CD14-positive monocyte (primary cell): ENCODE measurements at regions not wholly inside any gene's neighbourhood (a gene's known extent, or its start where the extent isn't known, plus 50 kb on each side); places are given as distances from the start of the nearest gene placed in this dataset.

ENCODE experiments used
- DNase-seq, 3 donors: peaks; one replicate each; pipeline ENCODE4 v3.0.0-alpha.2; 2011 to 2022
- H2AFZ ChIP-seq: 2 replicates; pipeline ENCODE4 v1.6.0; 2012; ENCODE audit warnings: mild to moderate bottlenecking, low read depth, low read length, inconsistent platforms; ENCODE audit not compliant: insufficient read depth, poor library complexity, severe bottlenecking
- H3K27ac ChIP-seq, 2 donors: 1 replicate in 1 of 2; 2 replicates in 1 of 2; pipeline ENCODE4 v1.5.1; 2012 to 2013; ENCODE audit warnings: low read length in 2 of 2, control low read depth in 1 of 2, inconsistent platforms in 1 of 2, low read depth in 1 of 2, mild to moderate bottlenecking in 1 of 2
- H3K27me3 ChIP-seq, 2 donors: one replicate each; pipeline versions ENCODE4 v1.6.0 to v1.6.1; 2011 to 2013; ENCODE audit warnings: low read length in 2 of 2; ENCODE audit not compliant: control insufficient read depth in 2 of 2, insufficient read depth in 2 of 2
- H3K36me3 ChIP-seq, 2 donors: replicated peaks in 1 of 2; 1 replicate in 1 of 2; 2 replicates in 1 of 2; pipeline versions ENCODE4 v1.5.1 to v1.6.1; 2012 to 2013; ENCODE audit warnings: low read length in 2 of 2, control low read depth in 1 of 2, inconsistent platforms in 1 of 2, mild to moderate bottlenecking in 1 of 2; ENCODE audit not compliant: insufficient read depth in 2 of 2, control insufficient read depth in 1 of 2
- H3K4me1 ChIP-seq, 2 donors: 1 replicate in 1 of 2; 2 replicates in 1 of 2; pipeline versions ENCODE4 v1.5.1 to v1.6.1; 2012 to 2013; ENCODE audit warnings: low read length in 2 of 2, control low read depth in 1 of 2, inconsistent platforms in 1 of 2, mild to moderate bottlenecking in 1 of 2, moderate library complexity in 1 of 2; ENCODE audit not compliant: insufficient read depth in 2 of 2, control insufficient read depth in 1 of 2
- H3K4me2 ChIP-seq: replicated peaks from 2 replicates; pipeline ENCODE3; 2012; ENCODE audit warnings: low read length, moderate library complexity, mild to moderate bottlenecking; ENCODE audit not compliant: poor library complexity, severe bottlenecking; ENCODE audit errors: extremely low read depth
- H3K4me3 ChIP-seq, 3 experiments: fragments of 200-600 bp in 1 of 3; sonication (generic) in 1 of 3; replicated peaks in 1 of 3; 1 replicate in 2 of 3; 2 replicates in 1 of 3; pipeline ENCODE4 v1.5.1; 2011 to 2013; ENCODE audit warnings: low read length in 3 of 3, mild to moderate bottlenecking in 3 of 3, control low read depth in 2 of 3, low read depth in 2 of 3, inconsistent platforms in 1 of 3, moderate library complexity in 1 of 3
- H3K79me2 ChIP-seq: 2 replicates; pipeline ENCODE4 v1.6.0; 2012; ENCODE audit warnings: mild to moderate bottlenecking, control low read depth, inconsistent platforms, low read length, moderate library complexity; ENCODE audit not compliant: insufficient read depth
- H3K9ac ChIP-seq: 2 replicates; pipeline ENCODE4 v1.6.0; 2017; ENCODE audit warnings: low read length, mild to moderate bottlenecking; ENCODE audit not compliant: insufficient read depth, poor library complexity, severe bottlenecking
- H3K9me3 ChIP-seq, 2 donors: replicated peaks in 1 of 2; 1 replicate in 1 of 2; 2 replicates in 1 of 2; pipeline versions ENCODE4 v1.5.1 to v1.6.1; 2012 to 2013; ENCODE audit warnings: low read length in 2 of 2, control low read depth in 1 of 2; ENCODE audit not compliant: control insufficient read depth in 1 of 2, insufficient read depth in 1 of 2
- H4K20me1 ChIP-seq: 2 replicates; pipeline ENCODE4 v1.6.0; 2012; ENCODE audit warnings: mild to moderate bottlenecking, low read length, control low read depth, moderate library complexity; ENCODE audit not compliant: insufficient read depth
- H3K27ac Mint-ChIP-seq, 7 donors: one replicate each; pipeline ENCODE4 v1.8.0; 2020; ENCODE audit warnings: mild to moderate bottlenecking in 7 of 7, mixed read lengths in 7 of 7, moderate library complexity in 6 of 7, inconsistent platforms in 2 of 7
- H3K27me3 Mint-ChIP-seq, 3 donors: one replicate each; pipeline ENCODE4 v1.8.0; 2021 to 2022; ENCODE audit warnings: low read depth in 3 of 3, mild to moderate bottlenecking in 3 of 3, mixed read lengths in 3 of 3, moderate library complexity in 3 of 3, inconsistent platforms in 1 of 3
- H3K36me3 Mint-ChIP-seq, 2 donors: one replicate each; pipeline ENCODE4 v1.8.0; 2020; ENCODE audit warnings: mixed read lengths in 2 of 2, inconsistent platforms in 1 of 2, mild to moderate bottlenecking in 1 of 2
- H3K4me1 Mint-ChIP-seq: one replicate; pipeline ENCODE4 v1.8.0; 2020; ENCODE audit warnings: mild to moderate bottlenecking, mixed read lengths
- H3K4me3 Mint-ChIP-seq, 2 donors: one replicate each; pipeline ENCODE4 v1.8.0; 2020; ENCODE audit warnings: mild to moderate bottlenecking in 2 of 2, mixed read lengths in 2 of 2, moderate library complexity in 1 of 2
- H3K9me3 Mint-ChIP-seq, 7 donors: one replicate each; pipeline ENCODE4 v1.8.0; 2020 to 2022; ENCODE audit warnings: mixed read lengths in 7 of 7, mild to moderate bottlenecking in 6 of 7, moderate library complexity in 6 of 7, inconsistent platforms in 2 of 7
- WGBS: methylation state at CpG from one replicate; pipeline ENCODE4 v1.1.5; 2013; ENCODE audit warnings: missing lambda C conversion rate; ENCODE audit not compliant: insufficient coverage; 5-methylcytosine and 5-hydroxymethylcytosine counted together
- intact Hi-C, 2 donors: fragments of 100-400 bp; cut with micrococcal nuclease; formaldehyde crosslinking; loops; one replicate each; pipeline versions ENCODE4 v1.15.0 to v1.15.1; 2023
- TF ChIP-seq, protein P1 (sequence below): fragments of 200-600 bp; IDR thresholded peaks from one replicate; pipeline ENCODE4 v1.8.0; 2022; ENCODE audit warnings: antibody characterized with exemption, mild to moderate bottlenecking

DNA sequence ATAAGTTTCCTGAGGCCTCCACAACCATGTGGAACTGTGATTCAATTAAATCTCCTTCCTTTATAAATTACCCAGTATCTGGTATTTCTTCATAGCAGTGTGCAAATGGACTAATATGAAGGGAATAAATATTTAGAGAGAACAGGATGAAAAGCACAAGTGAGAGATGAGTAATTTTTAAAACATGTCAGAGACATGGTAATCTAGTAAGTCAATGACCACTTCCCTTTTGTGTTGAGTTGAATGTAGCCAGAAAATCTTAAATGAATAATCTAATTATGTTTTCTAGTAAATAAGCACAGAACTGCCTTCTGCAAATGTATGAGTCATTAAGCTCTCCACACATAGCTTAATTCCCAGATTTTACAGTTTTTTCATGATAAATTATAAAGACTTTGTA is 524.1 kb upstream of the SLITRK5 start:
- H4K20me1 ChIP-seq = no peaks in the 10 kb centered on the region
- Mint-ChIP-seq H3K27ac (no peak overlapping the region), H3K36me3 (no peaks in the 10 kb centered on the region), H3K4me1 (no peaks in the 10 kb centered on the region), H3K27me3 (no peaks in the 10 kb centered on the region), H3K4me3 (no peak overlapping the region), H3K9me3 (peaks cover 0 to 6% (median 0%) of the 10 kb centered on the region in 7 donors)
- DNase-seq = no peak
- TF ChIP-seq, protein P1, sequence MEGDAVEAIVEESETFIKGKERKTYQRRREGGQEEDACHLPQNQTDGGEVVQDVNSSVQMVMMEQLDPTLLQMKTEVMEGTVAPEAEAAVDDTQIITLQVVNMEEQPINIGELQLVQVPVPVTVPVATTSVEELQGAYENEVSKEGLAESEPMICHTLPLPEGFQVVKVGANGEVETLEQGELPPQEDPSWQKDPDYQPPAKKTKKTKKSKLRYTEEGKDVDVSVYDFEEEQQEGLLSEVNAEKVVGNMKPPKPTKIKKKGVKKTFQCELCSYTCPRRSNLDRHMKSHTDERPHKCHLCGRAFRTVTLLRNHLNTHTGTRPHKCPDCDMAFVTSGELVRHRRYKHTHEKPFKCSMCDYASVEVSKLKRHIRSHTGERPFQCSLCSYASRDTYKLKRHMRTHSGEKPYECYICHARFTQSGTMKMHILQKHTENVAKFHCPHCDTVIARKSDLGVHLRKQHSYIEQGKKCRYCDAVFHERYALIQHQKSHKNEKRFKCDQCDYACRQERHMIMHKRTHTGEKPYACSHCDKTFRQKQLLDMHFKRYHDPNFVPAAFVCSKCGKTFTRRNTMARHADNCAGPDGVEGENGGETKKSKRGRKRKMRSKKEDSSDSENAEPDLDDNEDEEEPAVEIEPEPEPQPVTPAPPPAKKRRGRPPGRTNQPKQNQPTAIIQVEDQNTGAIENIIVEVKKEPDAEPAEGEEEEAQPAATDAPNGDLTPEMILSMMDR = no peak
- intact Hi-C loops = no loop called here
- no peak overlapping the region for H2AFZ ChIP-seq
- H3K9ac ChIP-seq = no peak overlapping the region
- H3K4me3 ChIP-seq = no peak overlapping the region
- H3K4me2 ChIP-seq = no peak overlapping the region
- H3K79me2 ChIP-seq = no peaks in the 10 kb centered on the region
- no peaks in the 10 kb centered on the region for H3K27me3 ChIP-seq
- H3K9me3 ChIP-seq = no peaks in the 10 kb centered on the region
- no peaks in the 10 kb centered on the region for H3K4me1 ChIP-seq
- H3K27ac ChIP-seq = no peak overlapping the region
- H3K36me3 ChIP-seq = no peaks in the 10 kb centered on the region

DNA sequence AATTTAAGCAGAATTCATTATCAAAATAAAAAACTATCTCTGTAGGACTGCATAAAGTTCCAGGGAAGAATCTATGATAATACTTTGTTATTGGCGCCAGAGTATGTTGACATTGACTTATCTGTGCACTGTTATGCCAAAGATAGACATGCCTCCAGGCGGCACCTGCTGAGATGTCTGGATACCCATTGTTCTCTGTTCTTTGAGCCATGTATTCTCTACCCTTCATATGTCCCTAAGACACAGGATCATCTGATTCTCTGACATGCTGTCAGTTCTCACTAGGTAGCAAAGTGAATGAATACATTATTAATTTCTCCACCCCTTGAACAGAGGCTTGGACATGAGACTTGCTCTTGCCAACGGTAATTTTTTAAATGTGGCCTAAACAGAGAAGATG is 517.8 kb upstream of the SLITRK5 start:
- Histone ChIP-seq H3K4me3 (no peak overlapping the region), H3K4me1 (no peaks in the 10 kb centered on the region), H4K20me1 (no peaks in the 10 kb centered on the region), H3K27ac (no peak overlapping the region), H3K9me3 (peaks cover 0 to under 1% of the 10 kb centered on the region in 2 donors), H3K27me3 (no peaks in the 10 kb centered on the region), H3K9ac (no peak overlapping the region), H3K36me3 (no peaks in the 10 kb centered on the region), H2AFZ (no peak overlapping the region), H3K4me2 (no peak overlapping the region), H3K79me2 (no peaks in the 10 kb centered on the region)
- no peak for DNase-seq
- H3K9me3 Mint-ChIP-seq = peaks cover 0 to 3% (median 2%) of the 10 kb centered on the region in 7 donors
- TF ChIP-seq, protein P1 = no peak
- intact Hi-C loops = no loop called here
- H3K4me3 Mint-ChIP-seq = no peak overlapping the region
- no peaks in the 10 kb centered on the region for H3K36me3 Mint-ChIP-seq
- no peak overlapping the region for H3K27ac Mint-ChIP-seq
- 100% methylated on average over 2 of the region's 3 CpGs for WGBS
- H3K27me3 Mint-ChIP-seq = no peaks in the 10 kb centered on the region
- H3K4me1 Mint-ChIP-seq = no peaks in the 10 kb centered on the region
